RKO (cell line): ENCODE measurements at regions not wholly inside any gene's neighbourhood (a gene's known extent, or its start where the extent isn't known, plus 50 kb on each side); places are given as distances from the start of the nearest gene placed in this dataset.
"Not testable (repeated sequence)": the region's sequence is repeated elsewhere in the genome, so short reads cannot be mapped to it uniquely, and the experiment has no call there.

Experiments
- DNase-seq: peaks from one replicate; pipeline ENCODE4 v3.0.0-alpha.2; 2016; ENCODE audit warnings: low spot score

GRCh38 chr13:26484196-26484595 lies 73.3 kb upstream of the WASF3 start:
- DNase-seq: no peak

DNA sequence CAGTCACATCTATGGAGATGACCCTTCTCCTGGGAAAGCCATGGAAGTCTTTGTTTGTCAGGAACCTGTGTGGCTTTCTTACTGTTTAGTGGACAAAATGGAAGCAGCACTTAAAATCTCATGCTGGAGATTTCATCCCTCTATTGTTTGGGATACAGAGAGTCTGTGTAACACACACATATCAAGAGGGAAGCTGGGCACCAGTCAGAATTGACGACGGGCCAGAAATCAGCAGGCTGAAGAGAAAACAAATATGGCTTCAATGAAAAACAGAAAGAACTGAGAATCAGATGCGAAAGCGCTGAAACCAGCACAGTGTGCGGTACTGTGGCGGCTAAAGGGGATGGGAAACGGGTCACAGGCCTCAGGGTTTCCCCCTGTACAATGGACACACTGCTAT lies 72.2 kb upstream of the WASF3 start:
- DNase-seq: no peak

GRCh38 chr13:26485786-26486185 lies 71.7 kb upstream of the WASF3 start:
- no peak for DNase-seq

DNA sequence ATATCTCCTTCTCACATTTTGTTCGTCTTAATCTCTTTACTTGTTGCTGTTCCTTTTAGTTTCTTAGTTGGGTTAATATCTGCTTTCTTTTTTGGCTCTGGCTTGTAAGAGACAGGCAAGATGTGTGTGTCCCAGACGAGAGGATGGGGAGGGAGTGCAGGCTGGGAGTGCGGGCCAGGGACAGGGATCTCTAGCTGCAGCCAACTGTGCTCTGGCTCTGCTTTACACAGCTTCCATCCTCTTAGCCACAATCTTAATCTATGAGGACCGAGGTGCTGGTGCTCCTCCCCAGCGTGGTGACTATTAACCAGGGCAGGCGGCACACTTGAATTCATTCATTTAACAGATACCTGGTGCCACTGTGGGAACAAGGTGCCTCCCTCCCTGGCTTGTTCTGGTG lies 70.9 kb upstream of the WASF3 start:
- DNase-seq: no peak

- no peak for DNase-seq
Measured at GRCh38 chr13:26487781-26488180, 69.7 kb upstream of the WASF3 start.

DNA sequence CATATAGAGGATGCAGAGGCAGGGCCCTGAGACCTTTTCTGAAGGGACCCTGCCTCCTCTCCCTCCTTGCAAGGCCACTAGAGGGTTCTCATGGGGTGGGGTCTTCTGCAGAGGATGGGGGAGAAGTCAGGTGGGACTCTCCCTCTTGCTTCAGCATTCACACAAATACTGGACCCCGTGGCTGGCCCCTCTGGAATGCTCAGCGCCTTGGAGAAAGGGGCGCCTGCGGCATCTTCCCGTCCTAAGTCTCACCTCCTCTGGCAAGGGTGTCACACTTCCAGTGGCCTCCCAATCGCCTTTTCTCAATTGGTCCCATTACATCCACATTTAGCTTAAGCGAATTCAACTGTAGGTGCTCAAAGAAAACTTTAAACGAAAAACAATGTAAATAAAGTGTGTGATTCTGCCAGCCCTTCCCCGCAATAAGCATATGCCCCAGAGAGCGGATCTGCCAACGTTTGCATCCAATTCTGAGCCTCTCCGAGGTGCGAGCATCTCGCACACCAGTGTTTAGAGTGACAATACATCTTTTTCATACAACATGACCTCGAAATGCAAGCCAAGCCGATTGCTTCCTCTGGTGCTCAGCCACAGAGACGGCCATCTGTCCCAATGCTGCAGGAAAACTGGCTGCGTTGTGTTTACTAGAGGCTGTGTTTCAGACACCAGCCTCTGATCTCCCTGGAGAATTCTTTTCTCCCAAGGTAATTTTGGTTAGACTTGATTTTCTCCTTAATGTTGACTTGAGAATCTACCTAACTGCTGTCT lies 69.1 kb upstream of the WASF3 start:
- no peak for DNase-seq

GRCh38 chr13:26492301-26492700 lies 65.2 kb upstream of the WASF3 start:
- not testable (repeated sequence) for DNase-seq

GRCh38 chr13:26494571-26495195 lies 62.8 kb upstream of the WASF3 start:
- no peak for DNase-seq

GRCh38 chr13:26495750-26496149 lies 61.7 kb upstream of the WASF3 start:
- DNase-seq: no peak

DNA sequence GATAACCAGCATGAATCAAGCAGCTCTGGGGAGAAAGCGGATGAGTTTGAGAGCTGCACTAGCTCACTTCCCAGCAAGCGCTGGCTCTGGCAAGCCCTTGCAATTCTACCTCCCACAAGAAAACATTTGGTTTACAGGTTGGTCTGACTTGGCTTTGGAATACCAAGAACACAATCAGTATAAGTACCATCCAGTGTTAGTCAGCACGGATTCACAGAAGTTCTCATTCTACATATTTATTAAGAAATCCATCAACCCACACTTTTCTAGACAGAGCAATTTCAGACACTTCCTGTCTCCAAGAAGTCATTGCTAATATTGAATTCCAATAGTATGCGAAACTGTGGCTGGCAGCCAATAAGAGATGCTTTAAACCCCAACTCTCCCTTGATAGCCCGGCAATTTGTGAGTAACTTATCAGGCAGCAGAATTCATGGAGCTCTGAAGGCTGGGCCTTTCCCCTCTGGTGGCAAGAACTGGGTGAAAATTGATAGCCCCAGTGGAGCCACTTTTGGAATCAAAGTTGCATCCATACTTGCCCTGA lies 59.4 kb upstream of the WASF3 start:
- DNase-seq: no peak

- no peak for DNase-seq
Measured at GRCh38 chr13:26498656-26499601, 58.6 kb upstream of the WASF3 start.

- DNase-seq: no peak
Measured at GRCh38 chr13:26500618-26501320, 56.7 kb upstream of the WASF3 start.

DNA sequence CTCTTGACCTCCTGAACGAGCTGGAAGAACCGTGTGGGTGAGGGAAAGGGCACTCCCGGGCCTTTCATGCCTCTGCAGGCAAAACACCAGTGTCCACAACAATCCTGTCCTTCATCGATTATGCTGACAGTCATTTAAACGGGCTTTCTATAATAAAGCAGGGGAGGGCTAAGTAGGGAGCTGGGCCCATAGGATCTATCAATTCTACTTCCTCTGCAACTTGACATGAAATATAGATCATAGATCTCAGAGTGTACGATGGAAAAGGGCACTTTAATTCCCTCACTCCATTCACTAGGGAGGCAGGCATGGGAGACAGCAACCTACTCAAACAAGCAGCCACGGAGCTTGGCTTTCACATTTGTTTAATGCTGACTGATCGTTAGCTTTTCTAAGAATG lies 55.8 kb upstream of the WASF3 start:
- no peak for DNase-seq

- peak; percentile 73 for DNase-seq
Measured at GRCh38 chr13:26502826-26503225, 54.7 kb upstream of the WASF3 start.

- no peak for DNase-seq
Measured at GRCh38 chr13:26503826-26504594, 53.5 kb upstream of the WASF3 start.
